Kidney (tissue), 13 donors: ENCODE measurements at regions not wholly inside any gene's neighbourhood (a gene's known extent, or its start where the extent isn't known, plus 50 kb on each side); places are given as distances from the start of the nearest gene placed in this dataset.
"Not testable (repeated sequence)": the region's sequence is repeated elsewhere in the genome, so short reads cannot be mapped to it uniquely, and the experiment has no call there.

ENCODE experiments used
- DNase-seq, 5 donors: peaks; one replicate each; pipeline ENCODE4 v3.0.0-alpha.2; 2013 to 2020
- FAIRE-seq: peaks from 2 replicates; lab custom pipeline; 2012; peaks lifted over from hg19 to GRCh38; lab: Jason Lieb, UNC
- H3K27ac ChIP-seq, 2 donors: one replicate each; pipeline ENCODE4 v1.7.0; 2013; ENCODE audit warnings: low read depth in 2 of 2, low read length in 2 of 2, inconsistent platforms in 1 of 2
- H3K27me3 ChIP-seq: one replicate; pipeline ENCODE4 v1.7.1; 2013; ENCODE audit warnings: low read length, inconsistent platforms; ENCODE audit not compliant: control insufficient read depth, insufficient read depth
- H3K36me3 ChIP-seq, 3 donors: one replicate each; pipeline versions ENCODE4 v1.7.0 to v1.7.1; 2013; ENCODE audit warnings: low read length in 3 of 3, control low read depth in 1 of 3, inconsistent platforms in 1 of 3; ENCODE audit not compliant: insufficient read depth in 3 of 3, control insufficient read depth in 2 of 3
- H3K4me1 ChIP-seq, 3 donors: one replicate each; pipeline versions ENCODE4 v1.7.0 to v1.7.1; 2013; ENCODE audit warnings: low read length in 3 of 3, inconsistent platforms in 1 of 3, low read depth in 1 of 3; ENCODE audit not compliant: control insufficient read depth in 2 of 3, insufficient read depth in 2 of 3
- H3K4me3 ChIP-seq, 3 donors: one replicate each; pipeline versions ENCODE4 v1.7.0 to v1.8.1; 2013; ENCODE audit warnings: low read length in 3 of 3, control low read depth in 1 of 3, inconsistent platforms in 1 of 3
- H3K9ac ChIP-seq, 3 donors: one replicate each; pipeline versions ENCODE4 v1.7.0 to v1.7.1; 2013; ENCODE audit warnings: low read length in 3 of 3, control low read depth in 1 of 3, inconsistent platforms in 1 of 3
- H3K9me3 ChIP-seq, 3 donors: one replicate each; pipeline versions ENCODE4 v1.7.0 to v1.7.1; 2013; ENCODE audit warnings: low read length in 3 of 3, control low read depth in 1 of 3, inconsistent platforms in 1 of 3; ENCODE audit not compliant: control insufficient read depth in 2 of 3, insufficient read depth in 1 of 3
- intact Hi-C: fragments of 100-400 bp; cut with DNase I; formaldehyde crosslinking; loops from one replicate; pipeline ENCODE4 v1.11.1; 2022
- TF ChIP-seq, protein P1 (sequence below): IDR thresholded peaks from 3 replicates; pipeline ENCODE4 v1.5.1; 2012; ENCODE audit warnings: mild to moderate bottlenecking, moderate library complexity, borderline replicate concordance; ENCODE audit not compliant: insufficient read depth; ENCODE audit errors: extremely low read depth
- donor health status: control.
- donor health status: control.
- donor health status: control.
- donor health status: control.
- donor health status: control.
- donor health status: DM: yes; HTN: yes; CAD: no.
- donor health status: Normal renal cell carcinoma (clear cell type).

DNA sequence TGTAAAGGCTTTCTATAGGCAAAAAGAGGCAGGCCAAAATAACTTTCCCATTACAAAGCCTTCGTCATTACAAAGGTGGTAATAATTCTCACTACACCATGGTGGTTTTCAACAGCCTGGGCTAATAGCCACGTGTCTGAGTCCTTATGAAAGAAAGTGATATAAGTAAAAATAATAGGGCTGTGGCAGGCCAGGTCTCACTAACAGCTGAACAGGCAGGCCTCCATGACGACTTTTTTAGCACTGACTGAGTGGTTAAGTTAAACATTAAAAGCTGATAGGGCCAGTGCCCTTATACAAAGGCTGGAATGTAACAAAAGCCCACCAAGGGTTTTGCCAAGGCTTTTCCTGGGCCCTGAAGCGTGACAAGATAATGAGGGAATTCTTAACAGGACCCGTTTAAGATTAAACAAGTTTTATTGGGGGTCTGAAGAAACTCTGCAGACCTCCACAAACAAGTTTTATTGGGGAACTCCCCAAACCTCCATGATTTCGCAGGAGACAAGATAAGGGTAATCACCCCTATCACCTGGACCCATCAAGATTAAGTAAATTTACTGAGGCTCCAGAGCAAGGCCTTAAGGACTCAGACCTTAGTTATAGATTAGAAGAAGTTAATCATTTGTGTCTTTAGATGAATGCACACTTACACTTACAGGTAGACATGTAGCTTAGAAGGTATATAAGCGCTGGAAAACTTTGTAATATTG is 412.9 kb downstream of the CHSY3 start:
- intact Hi-C loops = no loop called here
- no peak overlapping the region for H3K9ac ChIP-seq
- no peaks in the 10 kb centered on the region for H3K27me3 ChIP-seq
- TF ChIP-seq, protein P1, sequence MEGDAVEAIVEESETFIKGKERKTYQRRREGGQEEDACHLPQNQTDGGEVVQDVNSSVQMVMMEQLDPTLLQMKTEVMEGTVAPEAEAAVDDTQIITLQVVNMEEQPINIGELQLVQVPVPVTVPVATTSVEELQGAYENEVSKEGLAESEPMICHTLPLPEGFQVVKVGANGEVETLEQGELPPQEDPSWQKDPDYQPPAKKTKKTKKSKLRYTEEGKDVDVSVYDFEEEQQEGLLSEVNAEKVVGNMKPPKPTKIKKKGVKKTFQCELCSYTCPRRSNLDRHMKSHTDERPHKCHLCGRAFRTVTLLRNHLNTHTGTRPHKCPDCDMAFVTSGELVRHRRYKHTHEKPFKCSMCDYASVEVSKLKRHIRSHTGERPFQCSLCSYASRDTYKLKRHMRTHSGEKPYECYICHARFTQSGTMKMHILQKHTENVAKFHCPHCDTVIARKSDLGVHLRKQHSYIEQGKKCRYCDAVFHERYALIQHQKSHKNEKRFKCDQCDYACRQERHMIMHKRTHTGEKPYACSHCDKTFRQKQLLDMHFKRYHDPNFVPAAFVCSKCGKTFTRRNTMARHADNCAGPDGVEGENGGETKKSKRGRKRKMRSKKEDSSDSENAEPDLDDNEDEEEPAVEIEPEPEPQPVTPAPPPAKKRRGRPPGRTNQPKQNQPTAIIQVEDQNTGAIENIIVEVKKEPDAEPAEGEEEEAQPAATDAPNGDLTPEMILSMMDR = no peak
- H3K4me3 ChIP-seq = no peak overlapping the region
- H3K36me3 ChIP-seq = no peaks in the 10 kb centered on the region
- no peaks in the 10 kb centered on the region for H3K4me1 ChIP-seq
- peaks cover 0 to 5% (median 0%) of the 10 kb centered on the region in 3 donors for H3K9me3 ChIP-seq
- DNase-seq (peak in 4 of 5 donors; percentile 60 to 91 (median 81)), FAIRE-seq (no peak)
- no peak overlapping the region for H3K27ac ChIP-seq

DNA sequence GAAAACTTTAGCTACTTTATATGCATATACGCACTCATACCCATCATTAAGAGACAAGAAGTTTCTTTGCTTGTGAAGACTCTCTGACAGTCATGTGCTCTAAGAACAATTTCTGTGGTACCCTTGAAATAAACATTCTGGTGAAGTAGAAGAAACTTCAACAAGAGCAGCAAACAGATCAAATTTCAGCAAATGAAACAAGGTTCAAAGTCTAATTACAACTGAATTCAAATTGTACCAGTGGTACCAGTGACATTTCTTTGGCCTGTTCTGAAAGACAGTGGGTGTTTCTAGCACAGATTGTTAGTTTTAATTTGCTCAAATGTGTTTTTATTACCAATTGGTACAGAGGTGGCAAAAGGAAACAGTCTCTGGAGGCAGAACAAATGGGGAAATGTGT is 391.0 kb downstream of the CHSY3 start:
- Histone ChIP-seq H3K9ac (no peak overlapping the region), H3K4me3 (no peak overlapping the region), H3K9me3 (no peaks in the 10 kb centered on the region), H3K27ac (no peak overlapping the region), H3K36me3 (no peaks in the 10 kb centered on the region), H3K27me3 (no peaks in the 10 kb centered on the region), H3K4me1 (no peaks in the 10 kb centered on the region)
- intact Hi-C loops = no loop called here
- TF ChIP-seq, protein P1 = no peak
- DNase-seq (no peak), FAIRE-seq (no peak)

- FAIRE-seq, intact Hi-C loops, H3K4me1 ChIP-seq, H3K9me3 ChIP-seq, H3K9ac ChIP-seq, H3K27ac ChIP-seq, DNase-seq, H3K36me3 ChIP-seq, H3K4me3 ChIP-seq, H3K27me3 ChIP-seq: not testable (repeated sequence)
These were observed 390.5 kb downstream of the CHSY3 start for GRCh38 chr5:130294798-130295197.

- no peaks in the 10 kb centered on the region for H3K27me3 ChIP-seq
- FAIRE-seq (no peak), DNase-seq (no peak)
- TF ChIP-seq, protein P1 = no peak
- no peaks in the 10 kb centered on the region for H3K4me1 ChIP-seq
- H3K36me3 ChIP-seq = no peaks in the 10 kb centered on the region
- H3K4me3 ChIP-seq = no peak overlapping the region
- intact Hi-C loops = no loop called here
- H3K9me3 ChIP-seq = no peaks in the 10 kb centered on the region
- no peak overlapping the region for H3K27ac ChIP-seq
- H3K9ac ChIP-seq = no peak overlapping the region
These were observed 386.0 kb downstream of the CHSY3 start for GRCh38 chr5:130290219-130290618.
